HUDEP-2 (cell line): ENCODE measurements at regions not wholly inside any gene's neighbourhood (a gene's known extent, or its start where the extent isn't known, plus 50 kb on each side); places are given as distances from the start of the nearest gene placed in this dataset.

Experiments used
- DNase-seq, 76 experiments: peaks; one replicate each; lab custom pipeline; 2025; ENCODE audit not compliant: unreplicated experiment in 76 of 76; lab: John Stamatoyannopoulos, UW

DNA sequence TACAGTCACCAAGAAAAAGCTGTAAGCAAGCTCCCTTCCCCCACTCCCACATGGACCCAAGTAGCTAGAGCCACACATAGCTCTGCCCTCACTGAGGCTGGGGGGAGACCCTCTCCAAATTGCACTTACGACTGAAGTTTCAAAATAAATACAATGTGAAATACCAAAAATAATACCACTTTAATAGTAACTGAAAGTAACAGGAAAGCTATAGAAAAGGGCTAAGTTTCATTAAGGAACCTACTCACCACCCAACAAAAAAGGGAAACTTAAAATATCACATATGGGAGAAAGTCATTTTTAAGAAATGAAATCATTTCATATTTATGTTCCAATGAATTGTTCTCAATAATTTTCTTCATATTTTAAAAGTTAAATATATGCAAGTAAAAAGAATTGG lies 130.4 kb upstream of the UBE2E2 start:
- no peak for DNase-seq

GRCh38 chr3:23073724-23074305 lies 129.3 kb upstream of the UBE2E2 start:
- no peak for DNase-seq

GRCh38 chr3:23075496-23075895 lies 127.6 kb upstream of the UBE2E2 start:
- no peak for DNase-seq

DNA sequence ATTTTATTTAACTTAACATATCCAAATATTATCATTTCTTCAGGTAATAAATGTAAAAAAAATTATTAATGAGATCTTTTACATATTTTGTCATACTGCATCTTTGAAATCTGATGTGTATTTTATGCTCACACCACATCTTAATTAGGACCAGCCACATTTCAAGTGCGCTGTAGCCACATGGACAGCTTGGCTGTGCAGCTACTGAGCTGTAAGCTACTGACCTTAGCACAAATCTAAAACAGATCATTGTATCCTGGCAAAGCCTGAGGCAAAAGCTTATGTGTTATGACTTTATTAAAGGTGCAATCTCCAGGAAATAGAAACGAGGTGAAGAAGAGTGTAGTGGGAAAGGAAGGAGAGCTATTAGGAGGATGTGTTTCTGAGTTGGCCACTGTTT lies 126.7 kb upstream of the UBE2E2 start:
- DNase-seq = no peak

GRCh38 chr3:23077126-23077525 lies 126.0 kb upstream of the UBE2E2 start:
- DNase-seq = no peak

DNA sequence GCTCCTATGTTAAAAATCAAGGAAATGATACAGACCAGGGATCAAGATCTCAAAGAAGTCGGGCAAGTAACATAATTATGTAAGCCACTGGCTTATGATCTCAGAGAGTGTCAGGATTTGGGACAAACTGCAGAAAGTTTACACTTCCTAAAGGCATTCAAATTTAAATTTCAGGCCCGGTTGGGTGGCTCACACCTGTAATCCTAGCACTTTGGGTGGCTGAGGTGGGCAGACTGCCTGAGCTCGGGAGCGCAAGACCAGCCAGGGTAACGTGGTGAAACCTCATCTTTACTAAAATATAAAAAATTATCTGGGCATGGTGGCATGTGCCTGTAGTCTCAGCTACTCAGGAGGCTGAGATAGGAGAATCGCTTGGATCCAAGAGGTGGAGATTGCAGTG lies 124.4 kb upstream of the UBE2E2 start:
- no peak for DNase-seq

DNA sequence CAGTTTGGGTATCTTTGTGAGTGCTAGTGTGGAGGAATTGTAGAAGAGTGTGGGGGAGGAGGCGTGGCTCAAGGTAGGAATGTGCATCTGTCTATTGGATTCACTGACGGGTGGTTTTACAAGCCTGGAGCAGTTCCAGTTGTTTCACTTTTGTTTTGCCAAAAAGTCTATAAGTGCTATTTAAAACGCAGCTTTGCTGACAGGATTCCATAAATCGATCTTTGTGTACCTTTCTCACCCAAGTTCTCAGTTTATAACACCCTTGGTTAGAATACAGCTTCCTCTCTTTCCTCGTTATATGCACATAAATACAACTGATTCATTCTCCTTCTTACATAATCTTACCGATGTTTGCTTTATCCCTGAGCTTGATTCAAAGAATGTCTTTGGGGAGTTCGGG lies 123.2 kb upstream of the UBE2E2 start:
- DNase-seq = no peak

GRCh38 chr3:23083701-23084100 lies 119.4 kb upstream of the UBE2E2 start:
- DNase-seq = no peak

DNA sequence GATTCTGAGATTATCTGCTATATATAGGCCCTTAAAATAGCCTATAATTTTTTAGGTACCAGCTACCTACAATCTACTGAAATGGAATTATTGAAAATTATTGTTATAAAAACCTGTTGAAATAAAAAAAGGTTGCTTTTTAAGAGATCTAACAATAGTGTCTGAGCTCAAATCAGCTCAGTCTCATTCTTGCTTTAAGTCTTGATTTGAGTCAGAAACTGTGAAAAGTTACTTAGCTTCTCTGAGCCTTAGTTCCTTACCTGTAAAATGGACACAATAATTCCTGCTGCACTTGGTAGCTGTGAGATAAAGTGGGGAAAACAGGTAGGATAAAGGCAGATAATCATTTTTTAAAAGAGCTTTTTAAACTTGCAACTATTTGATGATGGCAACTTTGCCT lies 118.8 kb upstream of the UBE2E2 start:
- DNase-seq = no peak

- no peak for DNase-seq
These were observed 117.9 kb upstream of the UBE2E2 start for GRCh38 chr3:23085261-23085660.

GRCh38 chr3:23086331-23086730 lies 116.8 kb upstream of the UBE2E2 start:
- DNase-seq = no peak

GRCh38 chr3:23086831-23087230 lies 116.3 kb upstream of the UBE2E2 start:
- no peak for DNase-seq

GRCh38 chr3:23094412-23094811 lies 108.7 kb upstream of the UBE2E2 start:
- no peak for DNase-seq

- no peak for DNase-seq
These were observed 108.2 kb upstream of the UBE2E2 start for GRCh38 chr3:23094890-23095462.

DNA sequence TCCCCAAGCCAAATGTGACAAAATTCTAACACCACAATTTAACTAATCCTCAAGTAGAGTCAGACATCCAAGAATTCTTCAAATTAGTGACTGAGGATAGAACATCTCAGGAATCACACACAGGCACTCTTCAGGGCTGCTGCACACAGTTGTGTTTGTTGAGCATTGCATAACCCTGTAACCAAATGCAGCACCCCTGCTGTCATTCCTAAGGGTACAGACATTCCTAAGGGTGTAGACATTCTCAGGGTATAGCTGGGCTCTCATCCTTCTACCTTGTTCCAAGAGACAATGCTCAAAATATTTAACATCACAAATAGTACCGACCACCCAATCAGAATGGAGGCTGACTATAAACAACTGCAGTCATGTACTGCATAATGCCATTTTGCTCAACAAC lies 107.1 kb upstream of the UBE2E2 start:
- DNase-seq = no peak

DNA sequence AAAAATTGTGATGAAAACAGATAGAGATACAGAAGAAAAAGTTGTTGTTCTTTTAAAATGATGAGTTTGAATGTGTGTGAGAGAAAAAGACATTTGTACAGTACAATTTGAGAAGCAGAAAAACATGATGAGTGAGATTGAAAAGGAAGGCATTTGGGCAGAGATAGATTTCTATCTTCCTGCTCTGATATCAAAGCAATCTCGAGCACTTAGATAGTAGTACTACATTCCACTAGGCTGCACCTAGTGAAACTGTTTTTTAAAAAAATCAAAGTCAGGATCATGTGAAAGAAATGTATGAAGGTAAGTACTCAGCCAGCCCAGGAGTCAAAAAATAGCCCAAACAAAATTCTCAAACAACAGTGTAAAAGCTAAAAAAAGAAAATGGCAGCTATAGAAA lies 104.1 kb upstream of the UBE2E2 start:
- DNase-seq = no peak

DNA sequence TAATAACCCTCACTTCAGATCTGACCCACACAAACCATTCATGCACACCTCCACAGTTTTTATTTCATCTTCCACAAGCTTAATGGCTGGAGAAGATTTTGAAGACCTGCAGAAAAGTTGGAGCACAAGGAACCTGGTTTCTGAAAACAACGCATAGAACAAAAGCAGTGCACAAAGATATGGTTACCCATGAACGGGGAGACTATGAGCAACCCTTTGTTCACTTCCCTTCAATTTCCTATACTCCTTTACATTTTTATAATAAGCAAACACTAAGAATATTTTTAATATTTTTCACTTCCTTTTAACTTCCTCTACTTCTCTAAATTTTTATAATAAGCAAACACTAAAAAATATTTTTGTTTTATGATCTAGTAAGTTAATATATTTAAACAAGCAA lies 103.5 kb upstream of the UBE2E2 start:
- DNase-seq = no peak

- DNase-seq = no peak
These were observed 103.0 kb upstream of the UBE2E2 start for GRCh38 chr3:23100106-23100505.

GRCh38 chr3:23103764-23104163 lies 99.4 kb upstream of the UBE2E2 start:
- DNase-seq = no peak

GRCh38 chr3:23105048-23105447 lies 98.1 kb upstream of the UBE2E2 start:
- no peak for DNase-seq

- DNase-seq = no peak
These were observed 96.5 kb upstream of the UBE2E2 start for GRCh38 chr3:23106666-23107065.

- DNase-seq = no peak
These were observed 95.9 kb upstream of the UBE2E2 start for GRCh38 chr3:23107221-23107620.

- DNase-seq = no peak
These were observed 94.6 kb upstream of the UBE2E2 start for GRCh38 chr3:23108451-23109057.
